Skin of body (tissue), 1 donor: ENCODE measurements at regions not wholly inside any gene's neighbourhood (a gene's known extent, or its start where the extent isn't known, plus 50 kb on each side); places are given as distances from the start of the nearest gene placed in this dataset.

Experiments
- DNase-seq: peaks from one replicate; lab custom pipeline; 2025; lab: John Stamatoyannopoulos, UW

- DNase-seq = no peak
Measured at GRCh38 chr10:61841338-61841875, 60.1 kb upstream of the ARID5B start.

DNA sequence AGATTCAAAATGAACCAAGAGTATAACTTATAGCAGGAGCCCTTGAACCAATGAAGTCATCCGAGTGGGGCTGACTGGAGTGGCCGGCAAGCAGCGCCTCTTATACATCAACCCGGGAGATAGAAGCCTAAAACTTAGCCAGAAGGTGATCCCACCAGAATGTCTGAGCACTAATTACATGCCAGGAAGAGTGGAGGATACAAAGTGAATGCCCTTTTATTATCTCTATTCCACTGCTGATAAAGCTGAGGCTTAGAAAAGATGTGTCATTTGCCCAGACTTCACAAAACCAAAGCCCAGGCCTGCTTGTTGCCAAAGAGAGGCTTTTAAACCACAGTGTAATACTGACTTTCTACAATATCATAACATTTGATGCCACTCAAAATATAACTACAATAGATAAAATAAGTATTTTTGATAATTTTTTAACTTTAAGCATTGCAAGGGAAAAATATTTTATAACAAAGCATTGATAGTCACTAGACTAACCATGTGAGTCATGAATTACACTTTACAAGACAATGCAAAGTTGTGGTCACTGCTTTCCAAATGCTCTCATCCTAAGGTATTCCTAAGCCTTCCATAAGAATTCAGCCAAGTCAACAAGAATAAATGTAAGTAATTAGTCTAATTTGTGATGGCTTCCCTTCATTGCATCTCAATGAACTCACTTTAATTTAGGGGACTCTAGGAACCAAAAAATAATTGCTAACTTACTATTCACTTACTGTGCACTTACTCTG lies 58.6 kb upstream of the ARID5B start:
- no peak for DNase-seq

DNA sequence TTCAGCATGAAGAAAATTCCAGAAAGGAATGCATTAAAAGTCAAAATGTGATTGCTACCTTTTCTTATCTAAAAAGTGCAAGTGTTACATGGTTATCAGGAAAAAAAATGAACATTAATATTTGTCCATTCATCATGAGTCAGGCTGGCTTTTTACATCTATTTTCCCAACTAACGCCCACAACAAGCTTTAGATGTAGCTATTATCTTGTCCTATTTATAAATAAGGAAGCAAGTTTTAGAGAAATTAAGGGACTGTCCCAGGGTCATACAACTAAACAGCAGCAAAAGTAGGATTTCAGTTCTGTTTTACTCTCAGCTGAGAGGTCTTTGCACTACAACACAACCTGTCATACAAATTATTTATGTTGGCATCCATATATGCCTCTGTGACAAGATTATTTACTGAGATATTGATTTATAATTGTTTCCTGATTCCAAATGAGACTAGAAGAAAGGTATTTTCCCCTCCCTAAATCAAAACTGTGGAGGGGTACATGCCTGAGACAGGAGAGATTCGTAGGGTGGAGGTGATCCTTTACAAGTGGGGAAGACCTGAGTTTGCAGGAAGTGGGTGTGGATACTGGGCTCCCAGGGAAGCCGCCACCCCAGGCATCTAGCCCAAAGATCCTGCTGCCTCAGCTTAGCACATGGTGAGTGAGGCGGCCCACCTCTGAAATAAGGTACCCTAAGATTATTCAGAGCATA lies 57.2 kb upstream of the ARID5B start:
- no peak for DNase-seq

GRCh38 chr10:61845196-61845949 lies 56.1 kb upstream of the ARID5B start:
- DNase-seq = no peak

DNA sequence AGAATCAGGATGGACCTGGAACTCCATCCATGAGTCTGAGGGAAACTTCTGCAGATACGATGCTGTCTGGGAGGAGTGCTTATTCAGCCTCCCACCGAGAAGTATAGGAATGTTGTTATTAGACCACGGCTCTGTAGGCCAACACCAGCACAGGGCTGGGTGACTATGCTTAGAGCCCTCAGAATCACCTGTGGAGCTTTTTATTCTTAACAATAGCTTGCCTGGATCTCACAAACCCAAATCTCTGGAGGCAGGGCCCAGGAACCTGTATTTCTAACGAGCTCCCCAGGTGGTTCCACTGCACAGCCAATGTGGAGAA lies 55.6 kb upstream of the ARID5B start:
- DNase-seq = no peak

- DNase-seq = no peak
Measured at GRCh38 chr10:61846370-61847031, 55.0 kb upstream of the ARID5B start.

- no peak for DNase-seq
Measured at GRCh38 chr10:61847087-61847486, 54.4 kb upstream of the ARID5B start.

- no peak for DNase-seq
Measured at GRCh38 chr10:61847640-61848039, 53.9 kb upstream of the ARID5B start.

DNA sequence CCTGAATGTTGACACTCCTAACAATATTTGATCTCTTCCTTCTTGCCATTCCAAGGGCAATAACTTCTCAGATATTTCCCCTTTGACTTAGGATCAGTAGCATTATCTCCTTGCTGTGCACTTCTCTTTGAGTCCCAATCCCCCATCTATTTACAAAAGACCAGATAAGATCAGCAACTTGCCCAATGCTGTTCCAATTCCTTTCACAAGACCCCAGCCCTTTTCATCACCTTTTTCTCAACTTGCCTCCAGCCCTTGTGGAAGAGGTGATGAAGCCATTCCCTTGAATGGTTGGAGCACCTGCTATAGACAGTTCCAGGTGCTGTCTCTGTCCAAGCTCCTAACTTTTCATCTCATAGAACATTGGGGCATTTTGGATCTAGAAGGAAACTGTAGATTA lies 51.1 kb upstream of the ARID5B start:
- no peak for DNase-seq
